Astrocyte (in vitro differentiated cells and primary cell): ENCODE measurements at regions not wholly inside any gene's neighbourhood (a gene's known extent, or its start where the extent isn't known, plus 50 kb on each side); places are given as distances from the start of the nearest gene placed in this dataset.

Experiments used
- EZH2 ChIP-seq: IDR thresholded peaks from 2 replicates; pipeline ENCODE4 v1.6.1; 2012; ENCODE audit warnings: mild to moderate bottlenecking, low read length, inconsistent platforms; ENCODE audit not compliant: insufficient read depth
- TF ChIP-seq, protein P1 (sequence below): IDR thresholded peaks from 2 replicates; pipeline ENCODE4 v1.5.1; 2011; ENCODE audit warnings: low read depth, mild to moderate bottlenecking, inconsistent platforms, low read length, moderate library complexity; ENCODE audit not compliant: insufficient read depth

- TF ChIP-seq, protein P1, sequence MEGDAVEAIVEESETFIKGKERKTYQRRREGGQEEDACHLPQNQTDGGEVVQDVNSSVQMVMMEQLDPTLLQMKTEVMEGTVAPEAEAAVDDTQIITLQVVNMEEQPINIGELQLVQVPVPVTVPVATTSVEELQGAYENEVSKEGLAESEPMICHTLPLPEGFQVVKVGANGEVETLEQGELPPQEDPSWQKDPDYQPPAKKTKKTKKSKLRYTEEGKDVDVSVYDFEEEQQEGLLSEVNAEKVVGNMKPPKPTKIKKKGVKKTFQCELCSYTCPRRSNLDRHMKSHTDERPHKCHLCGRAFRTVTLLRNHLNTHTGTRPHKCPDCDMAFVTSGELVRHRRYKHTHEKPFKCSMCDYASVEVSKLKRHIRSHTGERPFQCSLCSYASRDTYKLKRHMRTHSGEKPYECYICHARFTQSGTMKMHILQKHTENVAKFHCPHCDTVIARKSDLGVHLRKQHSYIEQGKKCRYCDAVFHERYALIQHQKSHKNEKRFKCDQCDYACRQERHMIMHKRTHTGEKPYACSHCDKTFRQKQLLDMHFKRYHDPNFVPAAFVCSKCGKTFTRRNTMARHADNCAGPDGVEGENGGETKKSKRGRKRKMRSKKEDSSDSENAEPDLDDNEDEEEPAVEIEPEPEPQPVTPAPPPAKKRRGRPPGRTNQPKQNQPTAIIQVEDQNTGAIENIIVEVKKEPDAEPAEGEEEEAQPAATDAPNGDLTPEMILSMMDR, result no peak
- no peak for TF ChIP-seq EZH2
Observed at GRCh38 chr18:30343090-30343489, 699.5 kb downstream of the DSC3 start.
